ENCODE measurements at regions not wholly inside any gene's neighbourhood (a gene's known extent, or its start where the extent isn't known, plus 50 kb on each side); places are given as distances from the start of the nearest gene placed in this dataset.

DNA sequence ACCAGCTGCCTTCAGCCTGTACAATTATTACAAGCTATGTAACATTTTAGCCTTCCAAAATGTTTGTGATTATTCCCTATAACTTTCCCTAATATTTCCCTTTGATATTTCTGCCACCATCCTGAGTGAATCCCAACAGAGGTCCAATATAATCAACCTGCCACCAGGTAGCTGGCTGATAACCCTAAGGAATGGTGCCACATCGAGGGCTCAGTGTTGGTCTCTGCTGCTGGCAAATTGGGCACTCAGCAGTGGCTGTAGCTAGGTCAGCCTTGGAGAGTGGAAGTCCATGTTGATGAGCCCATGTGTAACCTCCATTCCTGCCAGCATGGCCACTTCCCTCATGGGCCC, 121.2 kb downstream of the ZNF280B start:
- Histone ChIP-seq H3K27ac (no peak overlapping the region), H3K9me3 (no peaks in the 10 kb centered on the region), H3K27me3 (ENCODE audit: low read depth) (peaks cover 18% of the 10 kb centered on the region), H3K36me3 (no peaks in the 10 kb centered on the region), H3K4me3 (no peak overlapping the region), H3K4me1 (no peaks in the 10 kb centered on the region)
- DNase-seq: no peak
- TF ChIP-seq, protein P1, sequence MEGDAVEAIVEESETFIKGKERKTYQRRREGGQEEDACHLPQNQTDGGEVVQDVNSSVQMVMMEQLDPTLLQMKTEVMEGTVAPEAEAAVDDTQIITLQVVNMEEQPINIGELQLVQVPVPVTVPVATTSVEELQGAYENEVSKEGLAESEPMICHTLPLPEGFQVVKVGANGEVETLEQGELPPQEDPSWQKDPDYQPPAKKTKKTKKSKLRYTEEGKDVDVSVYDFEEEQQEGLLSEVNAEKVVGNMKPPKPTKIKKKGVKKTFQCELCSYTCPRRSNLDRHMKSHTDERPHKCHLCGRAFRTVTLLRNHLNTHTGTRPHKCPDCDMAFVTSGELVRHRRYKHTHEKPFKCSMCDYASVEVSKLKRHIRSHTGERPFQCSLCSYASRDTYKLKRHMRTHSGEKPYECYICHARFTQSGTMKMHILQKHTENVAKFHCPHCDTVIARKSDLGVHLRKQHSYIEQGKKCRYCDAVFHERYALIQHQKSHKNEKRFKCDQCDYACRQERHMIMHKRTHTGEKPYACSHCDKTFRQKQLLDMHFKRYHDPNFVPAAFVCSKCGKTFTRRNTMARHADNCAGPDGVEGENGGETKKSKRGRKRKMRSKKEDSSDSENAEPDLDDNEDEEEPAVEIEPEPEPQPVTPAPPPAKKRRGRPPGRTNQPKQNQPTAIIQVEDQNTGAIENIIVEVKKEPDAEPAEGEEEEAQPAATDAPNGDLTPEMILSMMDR (IDR thresholded peaks at IDR 0.05): no peak
- no peak for ATAC-seq
- intact Hi-C loops (cut with DNase I): no loop called here

DNA sequence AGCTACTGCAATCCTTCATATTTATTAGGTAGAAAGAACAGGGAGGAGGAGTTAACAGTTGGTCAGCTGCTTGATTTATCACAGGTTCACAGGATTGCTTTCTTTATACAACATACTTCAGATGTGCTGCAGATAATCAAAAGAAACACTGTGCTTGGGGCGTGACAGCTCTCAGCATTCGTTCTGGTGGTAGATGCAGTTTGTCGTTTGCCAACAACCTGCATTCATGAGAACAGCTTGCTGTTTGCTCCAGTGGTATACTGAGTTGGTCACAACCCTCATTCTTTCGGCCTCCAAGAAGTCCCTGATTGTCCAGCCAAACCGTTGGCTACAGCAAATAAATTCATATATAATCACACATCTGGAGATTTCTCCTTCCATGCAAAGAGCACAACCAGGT, 120.5 kb downstream of the ZNF280B start:
- TF ChIP-seq, protein P1 (IDR thresholded peaks at IDR 0.05): no peak
- no peaks in the 10 kb centered on the region for H3K4me1 ChIP-seq
- H3K4me3 ChIP-seq: no peak overlapping the region
- H3K36me3 ChIP-seq: no peaks in the 10 kb centered on the region
- H3K27ac ChIP-seq: no peak overlapping the region
- no peaks in the 10 kb centered on the region for H3K9me3 ChIP-seq
- H3K27me3 ChIP-seq (ENCODE audit: low read depth): peaks cover 18% of the 10 kb centered on the region
- DNase-seq (no peak), ATAC-seq (no peak)
- intact Hi-C loops (cut with DNase I): no loop called here

DNA sequence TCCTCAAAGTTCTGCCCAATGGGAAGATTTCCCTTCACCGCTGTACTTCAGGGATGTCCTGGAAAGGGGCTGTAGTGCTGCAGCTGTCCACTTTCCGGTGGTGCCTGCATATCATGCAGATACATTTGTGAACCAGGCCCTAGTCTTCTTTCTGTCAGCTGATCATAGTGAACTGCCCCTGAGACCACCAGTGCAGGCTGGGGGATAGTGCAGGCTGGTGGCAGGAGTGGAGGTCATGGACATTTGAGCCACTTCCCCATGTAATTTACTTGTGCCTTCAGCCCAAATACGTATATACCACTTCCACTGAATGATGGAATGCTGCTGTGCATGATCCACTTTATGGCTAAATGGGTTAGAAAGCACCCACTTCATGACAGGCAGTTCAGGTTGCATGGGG, 120.0 kb downstream of the ZNF280B start:
- Histone ChIP-seq H3K27ac (no peak overlapping the region), H3K4me3 (no peak overlapping the region), H3K9me3 (no peaks in the 10 kb centered on the region), H3K36me3 (no peaks in the 10 kb centered on the region), H3K27me3 (ENCODE audit: low read depth) (peaks cover 18% of the 10 kb centered on the region), H3K4me1 (no peaks in the 10 kb centered on the region)
- ATAC-seq (no peak), DNase-seq (no peak)
- intact Hi-C loops (cut with DNase I): no loop called here
- TF ChIP-seq, protein P1 (IDR thresholded peaks at IDR 0.05): no peak

DNA sequence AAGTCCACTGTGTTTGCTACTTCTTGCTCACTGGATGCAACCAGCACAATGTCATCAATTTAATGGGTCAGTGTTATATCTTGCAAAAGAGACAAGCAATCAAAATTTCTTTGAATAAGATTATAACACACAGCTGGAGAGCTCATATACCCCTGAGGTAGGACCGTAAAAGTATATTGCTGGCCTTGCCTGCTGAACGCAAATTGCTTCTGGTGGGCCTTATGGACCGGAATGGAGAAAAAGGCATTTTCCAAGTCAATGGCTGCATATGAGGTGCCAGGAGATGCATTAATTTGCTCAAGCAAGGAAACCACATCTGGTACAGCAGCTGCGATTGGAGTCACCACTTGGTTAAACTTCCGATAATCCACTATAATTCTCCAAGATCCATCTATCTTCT, 119.1 kb downstream of the ZNF280B start:
- Histone ChIP-seq H3K27ac (no peak overlapping the region), H3K27me3 (ENCODE audit: low read depth) (peaks cover 17% of the 10 kb centered on the region), H3K4me3 (no peak overlapping the region), H3K4me1 (no peaks in the 10 kb centered on the region), H3K9me3 (peaks cover 9% of the 10 kb centered on the region), H3K36me3 (no peaks in the 10 kb centered on the region)
- ATAC-seq: no peak
- no peak for DNase-seq
- TF ChIP-seq, protein P1 (IDR thresholded peaks at IDR 0.05): no peak
- intact Hi-C loops (cut with DNase I): no loop called here

DNA sequence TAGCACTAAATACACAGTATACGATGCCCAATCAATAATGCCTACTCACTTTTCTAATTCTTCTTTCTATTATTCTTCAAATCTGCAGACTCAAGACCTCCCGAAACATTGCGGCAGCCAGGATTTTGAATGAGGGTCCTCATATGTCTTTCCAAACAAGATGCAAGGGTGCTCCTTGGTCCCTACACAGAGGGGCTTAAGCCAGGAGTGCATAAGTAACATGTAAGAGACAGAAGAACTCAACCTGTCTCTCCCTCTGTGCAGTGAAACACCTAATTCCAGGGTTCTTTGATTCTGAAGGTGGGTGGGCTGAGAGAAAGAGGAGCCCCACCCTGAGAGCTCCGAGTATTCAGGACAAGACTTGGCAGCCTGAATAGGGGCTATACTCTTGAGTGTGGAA, 117.6 kb downstream of the ZNF280B start:
- Histone ChIP-seq H3K36me3 (no peaks in the 10 kb centered on the region), H3K9me3 (peaks cover 9% of the 10 kb centered on the region), H3K27me3 (ENCODE audit: low read depth) (peaks cover 11% of the 10 kb centered on the region), H3K27ac (no peak overlapping the region), H3K4me1 (no peaks in the 10 kb centered on the region), H3K4me3 (no peak overlapping the region)
- DNase-seq: no peak
- TF ChIP-seq, protein P1 (IDR thresholded peaks at IDR 0.05): no peak
- intact Hi-C loops (cut with DNase I): no loop called here
- ATAC-seq: no peak

DNA sequence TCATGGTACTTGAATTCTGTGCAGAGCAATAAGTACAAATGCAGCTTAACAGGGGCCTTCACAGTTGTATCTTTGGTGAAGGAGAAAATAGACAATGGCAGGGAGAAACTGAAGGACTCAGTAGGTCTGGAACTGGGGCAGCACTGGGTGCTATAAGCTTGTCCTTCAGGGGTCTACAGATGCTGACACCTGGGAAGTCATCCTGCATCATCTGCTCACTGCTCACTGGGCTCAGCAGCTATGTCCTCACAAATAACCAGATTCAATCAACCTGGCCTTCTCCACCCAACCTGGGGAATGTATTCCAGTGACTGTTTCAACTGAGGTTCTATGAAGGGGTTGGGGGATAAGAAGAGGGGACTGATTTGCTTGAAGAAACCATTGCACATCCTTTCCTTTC, 117.0 kb downstream of the ZNF280B start:
- no peak overlapping the region for H3K4me3 ChIP-seq
- peaks cover 9% of the 10 kb centered on the region for H3K9me3 ChIP-seq
- TF ChIP-seq, protein P1 (IDR thresholded peaks at IDR 0.05): no peak
- H3K27ac ChIP-seq: no peak overlapping the region
- H3K27me3 ChIP-seq (ENCODE audit: low read depth): peaks cover 9% of the 10 kb centered on the region
- DNase-seq: no peak
- no peak for ATAC-seq
- no peaks in the 10 kb centered on the region for H3K4me1 ChIP-seq
- no peaks in the 10 kb centered on the region for H3K36me3 ChIP-seq
- intact Hi-C loops (cut with DNase I): no loop called here

Measured in lower lobe of right lung (tissue), 2 donors.